ENCODE measurements at regions not wholly inside any gene's neighbourhood (a gene's known extent, or its start where the extent isn't known, plus 50 kb on each side); places are given as distances from the start of the nearest gene placed in this dataset.

- Histone ChIP-seq H3K4me3 (replicated peaks; ENCODE audit: low read depth, low read length) (no peak overlapping the region), H3K36me3 (ENCODE audit: control insufficient read depth, insufficient read depth, low read length) (no peaks in the 10 kb centered on the region), H3K27me3 (replicated peaks; ENCODE audit: control insufficient read depth, insufficient read depth, low read length) (no peaks in the 10 kb centered on the region)
- TF ChIP-seq CTCF (IDR thresholded peaks at IDR 0.05; ENCODE audit: insufficient read depth, low read length, poor library complexity, severe bottlenecking), result no peak
- DNase-seq (ENCODE audit: extremely low read depth, insufficient read length), result no peak
Measured at GRCh38 chr1:219445864-219446263, 167.0 kb downstream of the ZC3H11B start.

GRCh38 chr1:219444474-219444873 is 168.4 kb downstream of the ZC3H11B start:
- TF ChIP-seq CTCF (IDR thresholded peaks at IDR 0.05; ENCODE audit: insufficient read depth, low read length, poor library complexity, severe bottlenecking), result no peak
- no peak for DNase-seq (ENCODE audit: extremely low read depth, insufficient read length)
- H3K27me3 ChIP-seq (replicated peaks; ENCODE audit: control insufficient read depth, insufficient read depth, low read length), result no peaks in the 10 kb centered on the region
- no peak overlapping the region for H3K4me3 ChIP-seq (replicated peaks; ENCODE audit: low read depth, low read length)
- H3K36me3 ChIP-seq (ENCODE audit: control insufficient read depth, insufficient read depth, low read length), result no peaks in the 10 kb centered on the region

- no peak for TF ChIP-seq CTCF (IDR thresholded peaks at IDR 0.05; ENCODE audit: insufficient read depth, low read length, poor library complexity, severe bottlenecking)
Measured at GRCh38 chr1:219443763-219444162, 169.1 kb downstream of the ZC3H11B start.

GRCh38 chr1:219442611-219443061 is 170.3 kb downstream of the ZC3H11B start:
- H3K27me3 ChIP-seq (replicated peaks; ENCODE audit: control insufficient read depth, insufficient read depth, low read length), result no peaks in the 10 kb centered on the region
- H3K4me3 ChIP-seq (replicated peaks; ENCODE audit: low read depth, low read length), result no peak overlapping the region
- no peak for TF ChIP-seq CTCF (IDR thresholded peaks at IDR 0.05; ENCODE audit: insufficient read depth, low read length, poor library complexity, severe bottlenecking)
- no peak for DNase-seq (ENCODE audit: extremely low read depth, insufficient read length)
- H3K36me3 ChIP-seq (ENCODE audit: control insufficient read depth, insufficient read depth, low read length), result no peaks in the 10 kb centered on the region

More at GRCh38 chr1:219443763-219444162, 169.1 kb downstream of the ZC3H11B start:
- Histone ChIP-seq H3K27me3 (replicated peaks; ENCODE audit: control insufficient read depth, insufficient read depth, low read length) (no peaks in the 10 kb centered on the region), H3K4me3 (replicated peaks; ENCODE audit: low read depth, low read length) (no peak overlapping the region), H3K36me3 (ENCODE audit: control insufficient read depth, insufficient read depth, low read length) (no peaks in the 10 kb centered on the region)
- DNase-seq (ENCODE audit: extremely low read depth, insufficient read length), result no peak

GRCh38 chr1:219441884-219442283 is 171.0 kb downstream of the ZC3H11B start:
- no peak overlapping the region for H3K4me3 ChIP-seq (replicated peaks; ENCODE audit: low read depth, low read length)
- H3K36me3 ChIP-seq (ENCODE audit: control insufficient read depth, insufficient read depth, low read length), result no peaks in the 10 kb centered on the region
- no peak for TF ChIP-seq CTCF (IDR thresholded peaks at IDR 0.05; ENCODE audit: insufficient read depth, low read length, poor library complexity, severe bottlenecking)
- H3K27me3 ChIP-seq (replicated peaks; ENCODE audit: control insufficient read depth, insufficient read depth, low read length), result no peaks in the 10 kb centered on the region
- DNase-seq (ENCODE audit: extremely low read depth, insufficient read length), result no peak

- DNase-seq (ENCODE audit: extremely low read depth, insufficient read length), result no peak
- Histone ChIP-seq H3K36me3 (ENCODE audit: control insufficient read depth, insufficient read depth, low read length) (no peaks in the 10 kb centered on the region), H3K27me3 (replicated peaks; ENCODE audit: control insufficient read depth, insufficient read depth, low read length) (no peaks in the 10 kb centered on the region), H3K4me3 (replicated peaks; ENCODE audit: low read depth, low read length) (no peak overlapping the region)
- TF ChIP-seq CTCF (IDR thresholded peaks at IDR 0.05; ENCODE audit: insufficient read depth, low read length, poor library complexity, severe bottlenecking), result no peak
Measured at GRCh38 chr1:219439376-219439775, 173.5 kb downstream of the ZC3H11B start.

Data from GM06990 (cell line).